Epithelial cell of proximal tubule (primary cell): ENCODE measurements at regions not wholly inside any gene's neighbourhood (a gene's known extent, or its start where the extent isn't known, plus 50 kb on each side); places are given as distances from the start of the nearest gene placed in this dataset.

Experiments used
- DNase-seq: peaks from one replicate; pipeline ENCODE4 v3.0.0-alpha.2; 2011; ENCODE audit warnings: low read depth
- H3K4me3 ChIP-seq: 2 replicates; pipeline ENCODE4 v1.5.1; 2011; ENCODE audit warnings: low read depth, mild to moderate bottlenecking, low read length
- CTCF ChIP-seq: conservative IDR thresholded peaks from 2 replicates; pipeline ENCODE4 v1.5.1; 2012; ENCODE audit warnings: low read depth, mild to moderate bottlenecking, low read length

GRCh38 chr2:62291517-62292137 is 95.7 kb downstream of the B3GNT2 start:
- TF ChIP-seq CTCF = no peak
- DNase-seq = no peak
- no peak overlapping the region for H3K4me3 ChIP-seq

- TF ChIP-seq CTCF = no peak
Measured at GRCh38 chr2:62291052-62291451, 95.1 kb downstream of the B3GNT2 start.

GRCh38 chr2:62287899-62288880 is 92.3 kb downstream of the B3GNT2 start:
- DNase-seq = no peak
- TF ChIP-seq CTCF = no peak
- no peak overlapping the region for H3K4me3 ChIP-seq

More at GRCh38 chr2:62291052-62291451, 95.1 kb downstream of the B3GNT2 start:
- no peak for DNase-seq
- no peak overlapping the region for H3K4me3 ChIP-seq

- no peak overlapping the region for H3K4me3 ChIP-seq
- TF ChIP-seq CTCF = no peak
- no peak for DNase-seq
Measured at GRCh38 chr2:62287282-62287681, 91.4 kb downstream of the B3GNT2 start.

GRCh38 chr2:62286089-62286785 is 90.3 kb downstream of the B3GNT2 start:
- no peak for TF ChIP-seq CTCF
- no peak overlapping the region for H3K4me3 ChIP-seq
- no peak for DNase-seq

- H3K4me3 ChIP-seq = no peak overlapping the region
- no peak for DNase-seq
- TF ChIP-seq CTCF = peak; percentile 7
Measured at GRCh38 chr2:62284980-62285379, 89.1 kb downstream of the B3GNT2 start.
